ENCODE measurements at regions not wholly inside any gene's neighbourhood (a gene's known extent, or its start where the extent isn't known, plus 50 kb on each side); places are given as distances from the start of the nearest gene placed in this dataset.

- no peak for DNase-seq
These were observed 534.8 kb downstream of the BRD1 start for GRCh38 chr22:49292909-49293308.

GRCh38 chr22:49291781-49292180 lies 535.9 kb downstream of the BRD1 start:
- no peak for DNase-seq

- no peak for DNase-seq
These were observed 536.5 kb downstream of the BRD1 start for GRCh38 chr22:49291169-49291568.

- no peak for DNase-seq
These were observed 537.0 kb downstream of the BRD1 start for GRCh38 chr22:49290711-49291110.

GRCh38 chr22:49289822-49290679 lies 537.6 kb downstream of the BRD1 start:
- DNase-seq = no peak

GRCh38 chr22:49286181-49286760 lies 541.4 kb downstream of the BRD1 start:
- DNase-seq = no peak

- no peak for DNase-seq
These were observed 542.7 kb downstream of the BRD1 start for GRCh38 chr22:49284931-49285330.

GRCh38 chr22:49284056-49284784 lies 543.5 kb downstream of the BRD1 start:
- no peak for DNase-seq

GRCh38 chr22:49282596-49282995 lies 545.1 kb downstream of the BRD1 start:
- no peak for DNase-seq

- DNase-seq = no peak
These were observed 546.0 kb downstream of the BRD1 start for GRCh38 chr22:49281467-49282340.

GRCh38 chr22:49278340-49278739 lies 549.3 kb downstream of the BRD1 start:
- no peak for DNase-seq

GRCh38 chr22:49276567-49276966 lies 551.1 kb downstream of the BRD1 start:
- DNase-seq = no peak

GRCh38 chr22:49274754-49275380 lies 552.8 kb downstream of the BRD1 start:
- DNase-seq = no peak

GRCh38 chr22:49272546-49273125 lies 555.0 kb downstream of the BRD1 start:
- DNase-seq = no peak

- DNase-seq = no peak
These were observed 555.8 kb downstream of the BRD1 start for GRCh38 chr22:49271831-49272230.

GRCh38 chr22:49271369-49271727 lies 556.3 kb downstream of the BRD1 start:
- DNase-seq = no peak

- no peak for DNase-seq
These were observed 556.9 kb downstream of the BRD1 start for GRCh38 chr22:49270595-49271368.

GRCh38 chr22:49269928-49270327 lies 557.7 kb downstream of the BRD1 start:
- DNase-seq = no peak

GRCh38 chr22:49269371-49269770 lies 558.3 kb downstream of the BRD1 start:
- DNase-seq = no peak

- no peak for DNase-seq
These were observed 558.7 kb downstream of the BRD1 start for GRCh38 chr22:49268924-49269323.

- no peak for DNase-seq
These were observed 559.7 kb downstream of the BRD1 start for GRCh38 chr22:49267996-49268395.
